ENCODE measurements at regions not wholly inside any gene's neighbourhood (a gene's known extent, or its start where the extent isn't known, plus 50 kb on each side); places are given as distances from the start of the nearest gene placed in this dataset.
"Not testable (repeated sequence)": the region's sequence is repeated elsewhere in the genome, so short reads cannot be mapped to it uniquely, and the experiment has no call there.

DNA sequence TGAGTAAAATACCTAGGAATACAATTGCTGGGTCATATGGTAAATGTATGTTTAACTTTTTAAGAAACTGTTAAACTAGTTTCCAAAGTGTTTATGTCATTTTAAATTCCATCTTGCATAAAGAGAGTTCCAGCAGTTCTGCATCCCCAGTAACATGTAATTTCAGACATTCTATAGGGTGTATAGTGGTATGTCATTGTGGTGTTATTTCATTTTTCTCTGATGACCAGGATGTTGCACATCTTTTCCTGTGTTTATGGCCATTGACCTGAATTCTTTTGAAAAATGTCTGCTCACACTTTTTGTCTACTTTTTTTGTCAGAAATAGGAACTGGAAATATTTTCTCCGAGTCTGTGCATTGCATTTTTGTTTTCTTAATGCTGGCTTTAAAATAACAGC, 128.9 kb downstream of the TMEM200A start:
- FAIRE-seq (no peak), DNase-seq (ENCODE audit: insufficient read length, low spot score) (no peak)
- TF ChIP-seq POLR2A (IDR thresholded peaks at IDR 0.05; ENCODE audit: low read depth, low read length), result no peak

DNA sequence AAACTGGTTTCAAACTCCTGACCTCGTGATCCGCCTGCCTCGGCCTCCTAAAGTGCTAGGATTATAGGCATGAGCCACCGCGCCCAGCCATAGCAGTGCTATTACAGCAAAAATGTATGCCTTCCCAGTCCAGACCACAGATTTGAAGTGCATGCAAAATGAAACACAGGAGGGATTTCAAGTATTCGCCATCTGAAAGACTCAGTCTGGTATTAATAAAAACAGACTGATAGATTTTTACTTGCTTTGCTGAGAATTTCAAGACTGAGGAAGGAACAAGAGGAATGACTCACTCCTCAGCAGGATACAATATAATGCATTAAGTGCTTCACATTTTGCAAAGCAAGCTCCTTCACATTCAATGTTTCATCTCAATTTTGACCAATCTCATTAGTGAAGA, 134.9 kb downstream of the TMEM200A start:
- no peak for TF ChIP-seq POLR2A (IDR thresholded peaks at IDR 0.05; ENCODE audit: low read depth, low read length)

DNA sequence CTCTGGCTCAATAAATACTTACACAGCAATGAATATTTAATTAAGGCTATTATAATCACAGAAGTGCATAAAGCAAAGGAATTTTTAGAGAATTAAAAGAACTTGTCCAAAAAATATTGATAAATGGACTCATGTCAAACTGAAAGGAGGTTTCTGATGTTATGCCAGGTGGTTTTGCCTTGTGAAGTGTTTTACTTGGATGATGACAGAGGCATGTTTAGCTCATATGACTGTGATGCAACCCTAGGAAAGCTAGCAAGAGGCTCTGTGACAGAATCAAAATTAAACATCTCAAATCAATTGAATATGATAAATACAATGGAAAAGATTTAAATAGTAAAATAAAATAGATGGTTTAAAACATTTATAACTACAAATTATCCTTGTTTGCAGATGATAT, 137.3 kb downstream of the TMEM200A start:
- no peak for TF ChIP-seq POLR2A (IDR thresholded peaks at IDR 0.05; ENCODE audit: low read depth, low read length)
- DNase-seq (ENCODE audit: insufficient read length, low spot score) (no peak), FAIRE-seq (no peak)

More for the DNA sequence above, 134.9 kb downstream of the TMEM200A start:
- no peak for DNase-seq (ENCODE audit: insufficient read length, low spot score)
- no peak for FAIRE-seq

DNA sequence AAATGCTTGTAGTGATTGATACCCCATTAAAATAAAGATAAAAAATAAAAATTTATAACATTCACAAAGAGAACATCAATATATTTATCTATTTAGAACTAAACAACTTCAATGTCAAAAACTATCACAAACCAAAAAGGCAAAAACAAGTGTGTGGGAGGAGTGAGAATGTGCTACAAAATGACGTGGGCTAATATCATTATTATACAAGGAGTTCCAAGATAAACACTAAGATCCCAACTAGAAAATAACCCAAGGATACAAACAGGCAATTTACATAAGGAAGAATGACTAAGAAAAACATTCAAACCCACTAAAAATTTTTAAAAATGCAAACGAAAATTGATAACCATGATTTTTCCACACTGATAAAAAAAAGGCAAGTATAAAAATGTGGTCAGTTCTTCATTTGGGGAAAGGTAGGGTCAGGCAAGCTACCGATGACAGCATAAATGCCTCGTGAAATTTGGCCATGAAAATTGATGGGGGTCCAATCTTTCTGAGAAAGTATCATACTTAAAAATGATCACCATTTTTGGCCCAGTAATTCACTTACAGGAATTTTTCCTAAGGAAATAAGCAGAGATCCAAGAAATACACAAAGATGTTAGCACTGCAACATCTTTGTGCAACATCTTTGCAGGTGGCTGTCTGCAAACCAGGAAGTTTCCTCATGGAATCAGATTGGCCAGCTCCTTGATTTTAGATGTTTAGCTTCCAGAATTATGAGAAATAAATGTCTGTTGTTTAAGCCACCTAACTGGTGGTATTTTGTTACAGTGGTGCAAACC, 140.2 kb downstream of the TMEM200A start:
- no peak for TF ChIP-seq POLR2A (IDR thresholded peaks at IDR 0.05; ENCODE audit: low read depth, low read length)
- FAIRE-seq (no peak), DNase-seq (ENCODE audit: insufficient read length, low spot score) (no peak)

DNA sequence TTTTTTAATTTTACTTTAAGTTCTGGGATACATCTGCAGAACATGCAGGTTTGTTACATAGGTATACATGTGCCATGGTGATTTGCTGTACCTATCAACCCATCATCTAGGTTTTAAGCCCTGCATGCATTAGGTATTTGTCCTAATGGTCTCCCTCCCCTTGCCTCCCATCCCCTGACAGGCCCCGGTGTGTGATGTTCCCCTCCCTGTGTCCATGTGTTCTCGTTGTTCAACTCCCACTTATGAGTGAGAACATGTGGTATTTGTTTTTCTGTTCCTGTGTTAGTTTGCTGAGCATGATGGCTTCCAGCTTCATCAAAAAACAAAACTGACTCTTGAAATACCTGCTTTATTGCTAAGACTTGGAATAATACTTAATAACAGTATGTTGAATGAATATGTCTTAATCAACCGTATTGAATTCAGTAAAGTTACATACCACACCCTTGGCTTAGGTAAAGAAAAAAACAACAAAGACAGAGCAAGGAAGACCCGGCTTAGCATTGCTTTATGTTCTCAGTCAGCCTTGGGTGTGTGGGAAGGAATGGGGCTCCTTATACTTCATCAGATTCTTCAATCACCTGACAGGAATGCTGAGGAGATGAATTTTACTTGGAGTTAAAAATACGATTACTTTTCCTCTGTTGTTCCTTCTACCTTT, 141.3 kb downstream of the TMEM200A start:
- FAIRE-seq, result not testable (repeated sequence)

DNA sequence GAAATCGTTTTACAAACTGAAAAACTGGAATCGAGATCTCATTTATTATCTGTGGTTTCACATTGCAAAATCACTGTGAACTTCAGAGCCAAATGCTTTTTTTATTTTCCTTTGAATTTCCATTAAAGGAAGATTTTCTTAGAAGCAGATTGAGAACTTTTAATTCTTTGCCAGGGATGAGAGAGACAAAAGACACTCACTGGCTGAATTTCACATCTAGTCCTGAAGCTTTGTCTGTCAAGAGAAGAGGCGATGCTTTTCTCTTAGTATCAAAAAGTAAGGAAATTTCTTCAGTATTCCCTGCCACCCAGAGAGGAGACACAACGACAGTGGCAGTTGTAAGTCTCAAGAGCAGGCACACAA, 141.8 kb downstream of the TMEM200A start:
- DNase-seq (ENCODE audit: insufficient read length, low spot score) (no peak), FAIRE-seq (no peak)
- no peak for TF ChIP-seq POLR2A (IDR thresholded peaks at IDR 0.05; ENCODE audit: low read depth, low read length)

More for the DNA sequence above, 141.3 kb downstream of the TMEM200A start:
- not testable (repeated sequence) for DNase-seq (ENCODE audit: insufficient read length, low spot score)

DNA sequence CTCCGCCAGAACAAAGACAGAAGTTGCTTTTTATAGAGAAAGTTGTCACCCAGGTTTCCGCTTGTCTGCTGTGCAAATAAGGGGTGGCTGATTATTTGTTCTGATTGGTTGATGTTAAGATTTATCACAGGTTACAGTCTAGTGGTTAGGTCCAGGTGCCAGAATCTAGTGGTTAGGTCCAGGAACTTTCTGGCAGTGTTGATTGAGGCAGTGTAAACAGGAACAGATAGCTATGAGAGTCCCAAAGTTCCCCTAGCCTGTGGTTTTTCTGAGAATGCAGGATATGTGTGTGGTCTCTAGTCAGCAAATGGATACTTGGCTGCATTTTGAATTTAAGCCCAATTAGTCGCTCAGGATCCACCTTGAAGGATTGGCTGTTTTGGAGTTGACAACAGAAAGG, 148.0 kb downstream of the TMEM200A start:
- DNase-seq (ENCODE audit: insufficient read length, low spot score) (no peak), FAIRE-seq (no peak)
- no peak for TF ChIP-seq POLR2A (IDR thresholded peaks at IDR 0.05; ENCODE audit: low read depth, low read length)

DNA sequence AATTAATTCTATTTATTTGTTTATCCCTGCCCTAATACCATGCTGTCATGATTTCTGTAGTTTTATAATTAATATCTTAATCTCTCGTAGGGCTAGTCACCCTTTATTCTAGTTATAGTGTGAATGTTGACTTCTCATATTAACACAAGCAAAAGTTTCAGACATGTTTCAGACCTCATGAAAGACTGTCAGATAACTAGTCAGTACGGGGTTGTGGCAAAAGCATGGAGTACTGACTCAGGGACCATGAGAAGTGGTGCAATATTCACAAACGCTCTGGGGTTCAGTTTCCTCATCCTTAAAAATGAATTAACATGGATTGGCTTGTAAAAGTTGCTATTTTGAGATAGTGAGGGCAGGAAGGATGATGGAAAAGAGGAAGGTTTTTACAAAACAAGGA, 148.9 kb downstream of the TMEM200A start:
- TF ChIP-seq POLR2A (IDR thresholded peaks at IDR 0.05; ENCODE audit: low read depth, low read length), result no peak
- no peak for DNase-seq (ENCODE audit: insufficient read length, low spot score)
- FAIRE-seq, result no peak

DNA sequence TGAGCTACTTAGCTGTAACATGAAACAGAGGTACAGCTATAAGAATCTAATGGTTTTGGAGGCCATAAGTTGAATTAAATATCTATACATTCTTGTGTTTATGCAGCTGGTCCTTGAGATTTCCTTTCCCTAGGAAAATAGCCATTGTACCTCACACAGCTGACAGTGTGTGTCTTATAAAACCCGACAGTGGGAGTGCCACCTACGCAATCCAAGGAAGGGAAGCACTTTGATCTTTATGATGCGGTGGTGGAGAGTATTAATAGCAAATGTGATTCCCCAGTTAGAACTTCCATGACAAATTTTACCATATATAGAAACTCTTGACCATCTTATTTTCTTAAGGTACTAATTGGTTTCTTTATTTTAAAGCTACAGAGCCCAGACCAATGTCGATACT, 149.5 kb downstream of the TMEM200A start:
- no peak for FAIRE-seq
- DNase-seq (ENCODE audit: insufficient read length, low spot score), result no peak
- TF ChIP-seq POLR2A (IDR thresholded peaks at IDR 0.05; ENCODE audit: low read depth, low read length), result no peak

DNA sequence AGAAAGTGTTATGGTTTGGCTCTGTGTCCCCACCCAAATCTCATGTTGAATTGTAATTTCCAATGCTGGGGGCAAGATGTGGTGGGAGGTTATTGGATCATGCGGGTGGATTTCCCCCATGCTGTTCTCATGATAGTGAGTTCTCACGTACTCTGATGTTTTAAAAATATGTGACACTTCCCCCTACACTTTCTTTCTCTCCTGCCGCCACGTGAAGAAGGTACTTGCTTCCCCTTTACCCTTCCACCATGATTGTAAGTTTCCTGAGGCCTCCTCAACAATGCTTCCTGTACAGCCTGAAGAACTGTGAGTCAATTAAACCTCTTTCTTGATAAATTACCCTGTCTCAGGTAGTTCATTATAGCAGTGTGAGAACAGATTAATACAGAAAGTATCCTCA, 150.8 kb downstream of the TMEM200A start:
- TF ChIP-seq POLR2A (IDR thresholded peaks at IDR 0.05; ENCODE audit: low read depth, low read length), result no peak
- FAIRE-seq, result no peak
- DNase-seq (ENCODE audit: insufficient read length, low spot score), result no peak

DNA sequence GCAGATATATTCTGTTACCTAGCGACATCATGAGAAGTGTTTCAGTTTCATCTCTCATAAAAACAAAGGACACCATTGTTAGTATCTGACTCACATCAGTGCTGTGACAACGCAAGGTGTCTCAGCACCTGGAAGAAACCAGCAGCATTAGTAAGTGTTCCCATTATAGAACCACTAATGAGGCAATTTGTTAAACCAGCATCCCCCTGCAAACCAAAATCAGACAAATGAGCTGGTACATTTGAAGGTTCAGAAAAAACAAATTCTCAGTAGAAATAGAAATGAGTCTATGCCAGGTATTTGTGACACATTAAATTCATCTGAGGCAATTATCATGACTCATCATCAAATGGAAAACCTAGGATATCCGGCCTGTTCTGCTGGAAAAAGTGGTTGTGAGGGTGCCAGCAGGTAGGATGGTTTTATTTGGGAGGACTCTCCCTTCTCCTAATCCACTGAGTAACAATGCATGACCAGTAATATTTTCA, 151.7 kb downstream of the TMEM200A start:
- FAIRE-seq (peak; percentile 38), DNase-seq (ENCODE audit: insufficient read length, low spot score) (no peak)
- TF ChIP-seq POLR2A (IDR thresholded peaks at IDR 0.05; ENCODE audit: low read depth, low read length), result no peak

DNA sequence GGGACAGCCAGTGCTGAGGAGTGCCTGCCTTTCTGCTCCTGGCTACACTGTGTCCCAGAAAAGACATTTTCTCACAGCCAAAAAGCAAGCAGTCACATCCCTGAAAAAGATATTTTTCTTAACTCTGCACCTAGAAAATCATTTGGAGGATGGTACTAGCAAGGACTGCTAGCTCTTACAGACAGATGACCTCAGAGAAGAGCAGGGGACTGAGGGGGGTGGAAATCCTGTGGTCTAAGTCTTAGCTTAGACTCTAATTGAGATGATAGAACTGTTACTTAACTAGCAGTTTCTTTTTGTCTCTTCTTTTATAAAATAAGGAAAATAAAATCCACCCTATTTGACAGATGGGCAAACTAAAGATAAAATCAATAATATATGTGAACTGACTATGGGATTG, 152.8 kb downstream of the TMEM200A start:
- FAIRE-seq, result no peak
- no peak for TF ChIP-seq POLR2A (IDR thresholded peaks at IDR 0.05; ENCODE audit: low read depth, low read length)
- DNase-seq (ENCODE audit: insufficient read length, low spot score), result no peak

DNA sequence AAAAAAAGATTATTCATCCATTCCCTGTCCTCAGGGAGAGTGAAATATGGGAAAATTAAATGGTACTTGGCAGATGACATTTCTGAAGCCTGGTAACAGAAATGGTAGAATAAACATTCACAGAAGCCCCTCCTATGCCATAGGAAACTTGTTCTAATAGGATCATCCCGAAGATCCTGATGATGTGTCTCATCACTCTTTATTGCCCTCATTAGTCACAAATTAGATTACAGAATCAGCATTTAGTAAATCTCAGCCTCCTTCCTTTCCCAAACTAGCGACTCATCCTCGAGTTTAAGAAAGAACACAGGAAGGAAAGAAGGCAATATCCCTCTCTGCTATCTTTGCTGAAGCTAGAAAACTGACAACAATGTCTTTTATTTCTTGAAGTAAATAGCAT, 154.4 kb downstream of the TMEM200A start:
- FAIRE-seq, result no peak
- DNase-seq (ENCODE audit: insufficient read length, low spot score), result no peak
- no peak for TF ChIP-seq POLR2A (IDR thresholded peaks at IDR 0.05; ENCODE audit: low read depth, low read length)

DNA sequence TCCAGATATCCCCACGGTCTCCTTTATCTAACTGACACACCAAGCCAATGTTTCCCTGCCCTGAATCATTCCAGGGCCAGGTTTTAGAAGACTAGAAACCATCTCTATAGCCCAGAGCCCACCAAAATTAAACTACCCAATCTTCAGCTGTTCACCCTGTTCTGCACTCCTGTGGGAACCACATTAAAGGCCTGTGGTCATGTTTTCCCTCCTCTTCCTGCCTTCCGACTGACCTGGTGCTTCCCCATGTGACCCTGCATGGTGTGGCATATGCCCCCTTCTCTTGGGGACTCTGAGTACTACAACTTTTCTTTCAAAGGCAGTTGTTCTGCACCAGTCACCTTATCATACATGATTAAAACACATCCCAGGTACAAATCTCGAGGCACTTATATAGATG, 155.0 kb downstream of the TMEM200A start:
- no peak for TF ChIP-seq POLR2A (IDR thresholded peaks at IDR 0.05; ENCODE audit: low read depth, low read length)
- FAIRE-seq, result no peak
- no peak for DNase-seq (ENCODE audit: insufficient read length, low spot score)

DNA sequence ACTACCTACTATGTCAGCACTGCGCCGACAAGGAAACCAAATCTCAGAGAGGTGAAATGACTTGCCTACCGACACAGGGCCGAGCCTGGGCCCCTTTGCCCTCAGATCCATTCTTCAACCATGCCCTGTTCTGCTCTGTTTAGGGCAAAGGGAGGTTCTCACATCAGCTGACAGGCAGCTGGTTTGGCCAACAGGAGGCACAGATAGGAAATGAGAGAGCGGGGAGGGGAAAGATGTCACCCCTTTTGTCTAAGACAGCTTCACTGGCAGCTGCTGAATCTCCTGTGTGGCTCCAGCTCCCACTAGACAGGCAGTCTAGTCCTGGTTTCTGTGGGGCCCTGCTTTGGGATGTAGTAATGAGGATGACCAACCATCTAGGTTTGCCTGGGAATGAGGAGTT, 158.7 kb downstream of the TMEM200A start:
- no peak for FAIRE-seq
- TF ChIP-seq POLR2A (IDR thresholded peaks at IDR 0.05; ENCODE audit: low read depth, low read length), result no peak
- DNase-seq (ENCODE audit: insufficient read length, low spot score), result no peak

Measured in H54 (cell line).